SK-N-SH treated with all-trans-retinoic acid at 6 μM for 48 hours (cell line): ENCODE measurements at regions not wholly inside any gene's neighbourhood (a gene's known extent, or its start where the extent isn't known, plus 50 kb on each side); places are given as distances from the start of the nearest gene placed in this dataset.

ENCODE experiments used
- ATAC-seq: fragments of 200-7000 bp; cut with Tn5 transposase; 3 replicates; pipeline ENCODE4 v1.9.1; 2020; ENCODE audit warnings: mild to moderate bottlenecking, moderate library complexity
- BACH2 ChIP-seq: fragments of 250-450 bp; sonication (Bioruptor Pico); IDR thresholded peaks from 2 replicates; pipeline ENCODE4 v1.9.0; 2021; ENCODE audit warnings: mild to moderate bottlenecking, borderline replicate concordance
- CREB5 ChIP-seq: fragments of 250-450 bp; sonication (Bioruptor Pico); IDR thresholded peaks from 2 replicates; pipeline ENCODE4 v1.5.1; 2020; ENCODE audit warnings: low read depth, mild to moderate bottlenecking, moderate library complexity
- ESRRG ChIP-seq: fragments of 250-450 bp; sonication (Bioruptor Pico); IDR thresholded peaks from 2 replicates; pipeline ENCODE4 v1.6.1; 2021; ENCODE audit warnings: mild to moderate bottlenecking
- GLIS3 ChIP-seq: fragments of 250-450 bp; sonication (Bioruptor Pico); IDR thresholded peaks from 2 replicates; pipeline ENCODE4 v1.5.0; 2020; ENCODE audit warnings: mild to moderate bottlenecking, moderate library complexity
- ISL1 ChIP-seq: fragments of 250-450 bp; sonication (Bioruptor Pico); IDR thresholded peaks from 2 replicates; pipeline ENCODE4 v2.1.2; 2022; ENCODE audit warnings: mild to moderate bottlenecking, moderate library complexity
- OSR1 ChIP-seq: fragments of 250-450 bp; sonication (Bioruptor Pico); IDR thresholded peaks from 2 replicates; pipeline ENCODE4 v1.8.0; 2022; ENCODE audit warnings: moderate library complexity, mild to moderate bottlenecking, inconsistent platforms
- PATZ1 ChIP-seq: fragments of 250-450 bp; sonication (Bioruptor Pico); IDR thresholded peaks from 2 replicates; pipeline ENCODE4 v1.8.0; 2020; ENCODE audit warnings: mild to moderate bottlenecking, moderate library complexity, borderline replicate concordance
- PPARA ChIP-seq: fragments of 250-450 bp; sonication (Bioruptor Pico); IDR thresholded peaks from 2 replicates; pipeline ENCODE4 v1.5.0; 2020; ENCODE audit warnings: mild to moderate bottlenecking, borderline replicate concordance
- TOX ChIP-seq: fragments of 250-450 bp; sonication (Bioruptor Pico); IDR thresholded peaks from 2 replicates; pipeline ENCODE4 v1.8.0; 2021; ENCODE audit warnings: mild to moderate bottlenecking, moderate library complexity, borderline replicate concordance
- TSHZ2 ChIP-seq: fragments of 250-450 bp; sonication (Bioruptor Pico); IDR thresholded peaks from 2 replicates; pipeline ENCODE4 v1.5.0; 2020; ENCODE audit warnings: mild to moderate bottlenecking, moderate library complexity
- ZC3H10 ChIP-seq: fragments of 250-450 bp; sonication (Bioruptor Pico); IDR thresholded peaks from 2 replicates; pipeline ENCODE4 v1.5.1; 2021; ENCODE audit warnings: mild to moderate bottlenecking, moderate library complexity
- ZFP3 ChIP-seq: fragments of 250-450 bp; sonication (Bioruptor Pico); IDR thresholded peaks from 2 replicates; pipeline ENCODE4 v1.5.0; 2020; ENCODE audit warnings: mild to moderate bottlenecking, moderate library complexity
- ZFP30 ChIP-seq: fragments of 450-650 bp; formaldehyde crosslinking; IDR thresholded peaks from 2 replicates; pipeline ENCODE4 v1.5.0; 2022; ENCODE audit warnings: mild to moderate bottlenecking, moderate library complexity
- ZNF565 ChIP-seq: fragments of 450-650 bp; formaldehyde crosslinking; conservative IDR thresholded peaks from 2 replicates; pipeline ENCODE4 v1.5.0; 2020; ENCODE audit warnings: low read depth, mild to moderate bottlenecking, moderate library complexity
- ZNF70 ChIP-seq: fragments of 450-650 bp; formaldehyde crosslinking; IDR thresholded peaks from 2 replicates; pipeline ENCODE4 v1.5.0; 2020; ENCODE audit warnings: mild to moderate bottlenecking, moderate library complexity
- ZNF8 ChIP-seq: fragments of 450-650 bp; formaldehyde crosslinking; IDR thresholded peaks from 2 replicates; pipeline ENCODE4 v1.5.0; 2020; ENCODE audit warnings: mild to moderate bottlenecking, moderate library complexity

- ATAC-seq: no peak
- no peak for TF ChIP-seq ZNF565 (CRISPR knock-in tag)
- TF ChIP-seq TSHZ2: no peak
- no peak for TF ChIP-seq ISL1 (CRISPR knock-in tag)
- no peak for TF ChIP-seq OSR1
- TF ChIP-seq ZNF70: no peak
- TF ChIP-seq ZC3H10: no peak
- no peak for TF ChIP-seq PPARA (CRISPR knock-in tag)
- TF ChIP-seq ZNF8 (CRISPR knock-in tag): no peak
- TF ChIP-seq, all 23 proteins: peak for 0
Observed at GRCh38 chr10:117716889-117717288, 174.3 kb downstream of the EMX2 start.

- no peak for ATAC-seq
- TF ChIP-seq TOX (CRISPR knock-in tag) (no peak), OSR1 (no peak)
Observed at GRCh38 chr10:117718986-117719920, 176.7 kb downstream of the EMX2 start.

- ATAC-seq: no peak
- TF ChIP-seq BACH2: no peak
- no peak for TF ChIP-seq CREB5 (CRISPR knock-in tag)
- TF ChIP-seq TOX (CRISPR knock-in tag): no peak
- TF ChIP-seq ZFP3: no peak
- TF ChIP-seq ISL1 (CRISPR knock-in tag): no peak
- no peak for TF ChIP-seq TSHZ2
- no peak for TF ChIP-seq PATZ1 (CRISPR knock-in tag)
- TF ChIP-seq ZC3H10: no peak
- TF ChIP-seq ZFP30: no peak
Observed at GRCh38 chr10:117720931-117721835, 178.6 kb downstream of the EMX2 start.

- ATAC-seq: no peak
- TF ChIP-seq ZFP30 (no peak), ESRRG (CRISPR knock-in tag) (no peak), OSR1 (no peak), BACH2 (no peak), ZNF565 (CRISPR knock-in tag) (no peak), GLIS3 (no peak), TSHZ2 (no peak), ZC3H10 (no peak), ZNF70 (no peak), ISL1 (CRISPR knock-in tag) (no peak), PATZ1 (CRISPR knock-in tag) (no peak)
Observed at GRCh38 chr10:117721873-117722272, 179.3 kb downstream of the EMX2 start.
